Nephron (organoid): ENCODE measurements at regions not wholly inside any gene's neighbourhood (a gene's known extent, or its start where the extent isn't known, plus 50 kb on each side); places are given as distances from the start of the nearest gene placed in this dataset.

ENCODE experiments used
- H3K27ac Mint-ChIP-seq, 3 experiments: 2 replicates each; pipeline ENCODE4 v1.8.0; 2020; ENCODE audit warnings: mixed read lengths in 3 of 3, mild to moderate bottlenecking in 2 of 3, moderate library complexity in 1 of 3
- H3K27me3 Mint-ChIP-seq: 2 replicates; pipeline ENCODE4 v1.8.0; 2021; ENCODE audit warnings: low read depth, mild to moderate bottlenecking, moderate library complexity, mixed read lengths
- H3K36me3 Mint-ChIP-seq: 2 replicates; pipeline ENCODE4 v1.8.0; 2020; ENCODE audit warnings: low read depth, mixed read lengths
- H3K4me1 Mint-ChIP-seq: 2 replicates; pipeline ENCODE4 v1.8.0; 2020; ENCODE audit warnings: mixed read lengths
- H3K4me3 Mint-ChIP-seq, 3 experiments: 2 replicates each; pipeline ENCODE4 v1.8.0; 2020; ENCODE audit warnings: mild to moderate bottlenecking in 3 of 3, mixed read lengths in 3 of 3, moderate library complexity in 2 of 3
- H3K9me3 Mint-ChIP-seq: 2 replicates; pipeline ENCODE4 v1.8.0; 2020; ENCODE audit warnings: mixed read lengths
- CTCF ChIP-seq, 3 experiments: fragments of 200-600 bp; sonication (generic); IDR thresholded peaks; one replicate each; pipeline ENCODE4 v1.5.0; 2021; ENCODE audit warnings: antibody characterized with exemption in 3 of 3; ENCODE audit not compliant: unreplicated experiment in 3 of 3

- no peaks in the 10 kb centered on the region for H3K4me1 Mint-ChIP-seq
- no peak overlapping the region for H3K4me3 Mint-ChIP-seq
- no peak overlapping the region for H3K27ac Mint-ChIP-seq
- TF ChIP-seq CTCF (IDR thresholded peaks at IDR 0.05; ENCODE audit: unreplicated experiment in 3 of 3), result no peak
- no peaks in the 10 kb centered on the region for H3K27me3 Mint-ChIP-seq
- H3K36me3 Mint-ChIP-seq, result no peaks in the 10 kb centered on the region
- H3K9me3 Mint-ChIP-seq, result no peaks in the 10 kb centered on the region
Observed at GRCh38 chr6:81300961-81301360, 451.5 kb downstream of the TENT5A start.

- Mint-ChIP-seq H3K27me3 (no peaks in the 10 kb centered on the region), H3K4me3 (no peak overlapping the region), H3K27ac (no peak overlapping the region), H3K9me3 (no peaks in the 10 kb centered on the region), H3K4me1 (no peaks in the 10 kb centered on the region), H3K36me3 (no peaks in the 10 kb centered on the region)
- no peak for TF ChIP-seq CTCF (IDR thresholded peaks at IDR 0.05; ENCODE audit: unreplicated experiment in 3 of 3)
Observed at GRCh38 chr6:81298751-81299150, 453.7 kb downstream of the TENT5A start.

- Mint-ChIP-seq H3K27me3 (no peaks in the 10 kb centered on the region), H3K9me3 (no peaks in the 10 kb centered on the region), H3K27ac (no peak overlapping the region), H3K4me1 (no peaks in the 10 kb centered on the region), H3K36me3 (no peaks in the 10 kb centered on the region), H3K4me3 (no peak overlapping the region)
- TF ChIP-seq CTCF (IDR thresholded peaks at IDR 0.05; ENCODE audit: unreplicated experiment in 3 of 3), result no peak
Observed at GRCh38 chr6:81295310-81295709, 457.2 kb downstream of the TENT5A start.

GRCh38 chr6:81293896-81294295, 458.6 kb downstream of the TENT5A start:
- no peak for TF ChIP-seq CTCF (IDR thresholded peaks at IDR 0.05; ENCODE audit: unreplicated experiment in 3 of 3)
- H3K4me1 Mint-ChIP-seq, result no peaks in the 10 kb centered on the region
- no peaks in the 10 kb centered on the region for H3K36me3 Mint-ChIP-seq
- H3K27me3 Mint-ChIP-seq, result no peaks in the 10 kb centered on the region
- H3K4me3 Mint-ChIP-seq, result no peak overlapping the region
- no peak overlapping the region for H3K27ac Mint-ChIP-seq
- no peaks in the 10 kb centered on the region for H3K9me3 Mint-ChIP-seq

GRCh38 chr6:81289229-81289628, 463.3 kb downstream of the TENT5A start:
- H3K4me3 Mint-ChIP-seq, result no peak overlapping the region
- H3K4me1 Mint-ChIP-seq, result no peaks in the 10 kb centered on the region
- H3K27me3 Mint-ChIP-seq, result no peaks in the 10 kb centered on the region
- H3K27ac Mint-ChIP-seq, result no peak overlapping the region
- no peaks in the 10 kb centered on the region for H3K36me3 Mint-ChIP-seq
- TF ChIP-seq CTCF (IDR thresholded peaks at IDR 0.05; ENCODE audit: unreplicated experiment in 3 of 3), result no peak
- no peaks in the 10 kb centered on the region for H3K9me3 Mint-ChIP-seq

GRCh38 chr6:81265106-81265505, 487.4 kb downstream of the TENT5A start:
- Mint-ChIP-seq H3K9me3 (no peaks in the 10 kb centered on the region), H3K36me3 (no peaks in the 10 kb centered on the region), H3K4me3 (no peak overlapping the region), H3K27ac (no peak overlapping the region), H3K4me1 (no peaks in the 10 kb centered on the region), H3K27me3 (peaks cover 4% of the 10 kb centered on the region)
- no peak for TF ChIP-seq CTCF (IDR thresholded peaks at IDR 0.05; ENCODE audit: unreplicated experiment in 3 of 3)
